ENCODE measurements at regions not wholly inside any gene's neighbourhood (a gene's known extent, or its start where the extent isn't known, plus 50 kb on each side); places are given as distances from the start of the nearest gene placed in this dataset.

DNA sequence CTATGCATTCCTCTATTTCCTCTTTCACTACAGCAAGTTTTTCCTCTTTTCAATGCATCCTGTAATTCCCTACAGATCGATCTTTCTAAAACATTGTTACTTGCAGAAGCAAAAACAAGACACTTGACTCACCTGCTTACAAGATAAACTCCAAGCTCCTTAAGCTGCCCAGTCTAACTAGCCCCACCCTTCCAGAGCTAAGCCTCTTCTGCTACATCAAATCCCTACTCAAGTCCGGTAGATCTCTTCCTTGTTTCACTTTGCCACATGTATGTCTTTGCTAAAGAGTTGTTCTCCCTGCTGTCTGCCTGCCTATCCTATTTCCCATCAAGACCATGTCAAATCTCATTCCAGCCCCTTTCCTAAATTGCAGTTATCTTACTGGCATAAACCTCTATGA, 724.8 kb downstream of the C12orf50 start:
- H3K36me3 ChIP-seq (ENCODE audit: insufficient read depth, insufficient read length, low read length) = no peaks in the 10 kb centered on the region
- H3K4me3 ChIP-seq (ENCODE audit: insufficient read length, low read depth) = no peak overlapping the region
- no peak for DNase-seq (ENCODE audit: low read depth, low spot score)
- H3K9me3 ChIP-seq (ENCODE audit: insufficient read depth, low read length) = no peaks in the 10 kb centered on the region
- no peaks in the 10 kb centered on the region for H3K4me1 ChIP-seq (ENCODE audit: insufficient read depth, insufficient read length)
- H3K9ac ChIP-seq (ENCODE audit: insufficient read length, low read depth) = no peak overlapping the region
- H3K27me3 ChIP-seq (ENCODE audit: insufficient read depth, insufficient read length) = no peaks in the 10 kb centered on the region
- TF ChIP-seq YY1 (IDR thresholded peaks at IDR 0.05; ENCODE audit: insufficient read depth, insufficient read length) (no peak), SUZ12 (IDR thresholded peaks at IDR 0.05; ENCODE audit: extremely low read depth, insufficient read depth, insufficient read length) (no peak), ZNF274 (IDR thresholded peaks at IDR 0.05; ENCODE audit: low read depth, low read length) (no peak)

DNA sequence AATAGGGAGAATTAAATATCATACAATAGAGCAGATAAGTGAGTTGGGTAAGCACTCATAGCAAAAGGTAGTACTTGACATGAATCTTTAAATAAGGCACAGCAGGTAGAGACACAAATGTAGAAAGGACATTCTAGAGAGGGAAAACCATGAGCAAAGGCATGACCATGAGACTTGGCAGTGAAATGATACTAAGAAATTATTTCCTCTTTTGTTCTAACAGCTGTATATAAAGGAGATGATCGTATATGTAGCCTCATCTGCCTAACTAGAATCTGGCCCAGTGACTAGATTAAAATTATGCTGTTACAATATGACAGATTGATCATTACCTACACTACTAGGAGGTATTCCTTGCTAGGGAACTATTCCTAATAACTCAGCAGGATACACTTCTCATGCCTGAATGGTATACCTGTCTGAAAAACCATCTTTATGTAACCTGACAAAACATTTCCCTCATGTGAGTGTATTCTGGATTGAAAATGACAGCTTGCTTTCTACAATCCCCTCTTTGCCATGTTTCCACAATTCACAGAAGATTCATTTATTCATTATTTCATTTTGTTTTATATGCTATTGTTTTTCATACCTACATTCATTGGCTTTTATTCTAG, 725.7 kb downstream of the C12orf50 start:
- TF ChIP-seq SUZ12 (IDR thresholded peaks at IDR 0.05; ENCODE audit: extremely low read depth, insufficient read depth, insufficient read length) (no peak), YY1 (IDR thresholded peaks at IDR 0.05; ENCODE audit: insufficient read depth, insufficient read length) (no peak), ZNF274 (IDR thresholded peaks at IDR 0.05; ENCODE audit: low read depth, low read length) (no peak)
- no peak for DNase-seq (ENCODE audit: low read depth, low spot score)
- Histone ChIP-seq H3K4me3 (ENCODE audit: insufficient read length, low read depth) (no peak overlapping the region), H3K9ac (ENCODE audit: insufficient read length, low read depth) (no peak overlapping the region), H3K36me3 (ENCODE audit: insufficient read depth, insufficient read length, low read length) (no peaks in the 10 kb centered on the region), H3K9me3 (ENCODE audit: insufficient read depth, low read length) (no peaks in the 10 kb centered on the region), H3K4me1 (ENCODE audit: insufficient read depth, insufficient read length) (no peaks in the 10 kb centered on the region), H3K27me3 (ENCODE audit: insufficient read depth, insufficient read length) (no peaks in the 10 kb centered on the region)

DNA sequence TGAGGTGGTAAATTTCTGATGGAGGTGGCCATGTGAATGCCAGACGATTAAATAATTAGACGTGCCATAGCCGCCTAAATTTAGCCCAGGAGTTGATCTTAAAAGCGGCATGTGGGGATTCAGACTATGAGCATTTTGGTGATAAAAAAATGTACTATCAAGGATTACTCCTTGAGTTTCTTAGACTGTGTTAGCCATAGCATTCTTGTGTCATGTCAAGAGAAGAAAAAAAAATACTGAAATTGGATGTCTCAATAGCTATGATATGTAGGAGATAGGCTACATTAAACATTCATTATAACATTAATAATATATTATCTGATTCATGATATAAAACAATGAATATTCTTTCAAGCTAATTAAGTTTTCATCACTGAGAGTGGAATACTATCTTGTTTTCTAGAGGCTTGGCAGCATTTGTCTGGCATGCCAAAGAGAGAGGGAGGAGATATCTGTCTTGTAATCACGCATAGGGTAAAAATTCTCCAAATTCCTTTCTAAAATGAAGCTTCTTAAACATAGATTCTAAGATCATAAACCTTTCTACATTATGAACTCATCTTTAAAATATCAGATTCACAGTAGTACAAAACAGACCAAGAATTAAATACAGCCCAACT, 727.0 kb downstream of the C12orf50 start:
- TF ChIP-seq SUZ12 (IDR thresholded peaks at IDR 0.05; ENCODE audit: extremely low read depth, insufficient read depth, insufficient read length) (no peak), ZNF274 (IDR thresholded peaks at IDR 0.05; ENCODE audit: low read depth, low read length) (no peak), YY1 (IDR thresholded peaks at IDR 0.05; ENCODE audit: insufficient read depth, insufficient read length) (no peak)

DNA sequence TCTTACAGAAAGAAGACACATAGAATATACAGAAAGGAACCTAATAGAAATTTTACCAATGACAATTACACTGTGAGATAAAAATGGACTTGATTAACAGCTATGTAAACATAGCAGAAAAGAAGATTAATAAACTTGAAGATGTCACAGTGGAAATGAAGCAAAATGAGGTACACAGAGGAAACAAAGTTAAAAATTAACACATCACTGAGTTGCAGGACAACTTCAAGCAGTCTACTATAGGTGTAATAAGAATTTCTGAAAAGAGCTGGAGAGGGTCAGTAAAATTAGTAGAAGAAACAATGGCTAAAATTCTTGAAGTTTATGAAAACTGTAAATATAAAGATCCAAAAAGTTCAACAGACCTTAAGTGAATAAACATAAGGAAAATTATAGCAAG, 738.7 kb downstream of the C12orf50 start:
- DNase-seq (ENCODE audit: low read depth, low spot score) = no peak
- TF ChIP-seq YY1 (IDR thresholded peaks at IDR 0.05; ENCODE audit: insufficient read depth, insufficient read length) (no peak), SUZ12 (IDR thresholded peaks at IDR 0.05; ENCODE audit: extremely low read depth, insufficient read depth, insufficient read length) (no peak), ZNF274 (IDR thresholded peaks at IDR 0.05; ENCODE audit: low read depth, low read length) (no peak)
- H3K27me3 ChIP-seq (ENCODE audit: insufficient read depth, insufficient read length) = no peaks in the 10 kb centered on the region
- no peaks in the 10 kb centered on the region for H3K36me3 ChIP-seq (ENCODE audit: insufficient read depth, insufficient read length, low read length)
- 0 out of 2 replicates have a peak, but pooled peaks cover 3% of the 10 kb centered on the region for H3K9me3 ChIP-seq (ENCODE audit: insufficient read depth, low read length)
- H3K9ac ChIP-seq (ENCODE audit: insufficient read length, low read depth) = no peak overlapping the region
- no peak overlapping the region for H3K4me3 ChIP-seq (ENCODE audit: insufficient read length, low read depth)
- H3K4me1 ChIP-seq (ENCODE audit: insufficient read depth, insufficient read length) = no peaks in the 10 kb centered on the region

More for the DNA sequence above, 727.0 kb downstream of the C12orf50 start:
- no peaks in the 10 kb centered on the region for H3K27me3 ChIP-seq (ENCODE audit: insufficient read depth, insufficient read length)
- H3K9me3 ChIP-seq (ENCODE audit: insufficient read depth, low read length) = no peaks in the 10 kb centered on the region
- H3K4me3 ChIP-seq (ENCODE audit: insufficient read length, low read depth) = no peak overlapping the region
- no peaks in the 10 kb centered on the region for H3K36me3 ChIP-seq (ENCODE audit: insufficient read depth, insufficient read length, low read length)
- DNase-seq (ENCODE audit: low read depth, low spot score) = no peak
- no peak overlapping the region for H3K9ac ChIP-seq (ENCODE audit: insufficient read length, low read depth)
- H3K4me1 ChIP-seq (ENCODE audit: insufficient read depth, insufficient read length) = no peaks in the 10 kb centered on the region

DNA sequence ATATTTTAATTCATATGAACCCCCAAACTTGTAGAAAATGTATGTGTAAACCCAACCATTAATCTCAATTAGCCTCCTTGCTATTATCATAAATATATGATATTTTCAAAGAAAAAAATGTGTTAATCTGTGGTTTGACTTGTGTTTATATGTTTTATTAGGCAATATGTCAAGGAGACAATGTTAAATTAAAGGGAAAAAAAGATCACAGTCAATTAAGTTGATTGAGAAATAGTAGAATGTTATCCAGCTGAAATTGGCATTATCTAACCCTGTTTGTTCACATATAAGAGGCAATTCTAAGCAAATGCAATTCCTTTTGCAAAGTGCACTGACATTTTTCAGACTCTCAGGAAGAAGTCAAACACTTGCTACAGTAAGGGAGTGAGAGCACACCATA, 745.3 kb downstream of the C12orf50 start:
- H3K4me1 ChIP-seq (ENCODE audit: insufficient read depth, insufficient read length) = no peaks in the 10 kb centered on the region
- no peaks in the 10 kb centered on the region for H3K27me3 ChIP-seq (ENCODE audit: insufficient read depth, insufficient read length)
- no peak for TF ChIP-seq YY1 (IDR thresholded peaks at IDR 0.05; ENCODE audit: insufficient read depth, insufficient read length)
- no peak for TF ChIP-seq SUZ12 (IDR thresholded peaks at IDR 0.05; ENCODE audit: extremely low read depth, insufficient read depth, insufficient read length)
- no peak for TF ChIP-seq ZNF274 (IDR thresholded peaks at IDR 0.05; ENCODE audit: low read depth, low read length)
- no peak for DNase-seq (ENCODE audit: low read depth, low spot score)
- no peak overlapping the region for H3K4me3 ChIP-seq (ENCODE audit: insufficient read length, low read depth)
- no peaks in the 10 kb centered on the region for H3K36me3 ChIP-seq (ENCODE audit: insufficient read depth, insufficient read length, low read length)
- H3K9me3 ChIP-seq (ENCODE audit: insufficient read depth, low read length) = 0 out of 2 replicates have a peak, but pooled peaks cover 9% of the 10 kb centered on the region
- no peak overlapping the region for H3K9ac ChIP-seq (ENCODE audit: insufficient read length, low read depth)

DNA sequence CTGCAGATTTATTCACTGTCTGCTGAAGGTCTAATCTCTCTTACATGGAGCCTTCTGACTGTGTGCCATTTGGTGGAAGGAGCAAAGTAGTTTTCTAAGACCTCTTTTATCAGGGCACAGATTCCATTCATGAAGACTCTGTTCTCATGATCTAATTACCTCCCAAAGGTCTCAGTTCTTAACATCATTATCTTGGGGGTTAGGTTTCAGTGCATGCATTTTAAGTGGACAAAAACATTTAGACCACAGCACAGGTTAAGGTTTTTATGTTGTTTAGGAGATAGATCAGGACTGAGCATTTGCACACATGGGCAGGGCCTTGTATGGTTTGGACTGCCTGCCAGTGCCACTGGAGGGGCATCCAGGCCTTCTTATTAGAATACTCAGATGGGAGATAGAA, 746.1 kb downstream of the C12orf50 start:
- Histone ChIP-seq H3K9me3 (ENCODE audit: insufficient read depth, low read length) (0 out of 2 replicates have a peak, but pooled peaks cover 9% of the 10 kb centered on the region), H3K4me1 (ENCODE audit: insufficient read depth, insufficient read length) (no peaks in the 10 kb centered on the region), H3K4me3 (ENCODE audit: insufficient read length, low read depth) (no peak overlapping the region), H3K9ac (ENCODE audit: insufficient read length, low read depth) (no peak overlapping the region), H3K36me3 (ENCODE audit: insufficient read depth, insufficient read length, low read length) (no peaks in the 10 kb centered on the region), H3K27me3 (ENCODE audit: insufficient read depth, insufficient read length) (no peaks in the 10 kb centered on the region)
- TF ChIP-seq YY1 (IDR thresholded peaks at IDR 0.05; ENCODE audit: insufficient read depth, insufficient read length) (no peak), ZNF274 (IDR thresholded peaks at IDR 0.05; ENCODE audit: low read depth, low read length) (no peak), SUZ12 (IDR thresholded peaks at IDR 0.05; ENCODE audit: extremely low read depth, insufficient read depth, insufficient read length) (no peak)
- no peak for DNase-seq (ENCODE audit: low read depth, low spot score)

DNA sequence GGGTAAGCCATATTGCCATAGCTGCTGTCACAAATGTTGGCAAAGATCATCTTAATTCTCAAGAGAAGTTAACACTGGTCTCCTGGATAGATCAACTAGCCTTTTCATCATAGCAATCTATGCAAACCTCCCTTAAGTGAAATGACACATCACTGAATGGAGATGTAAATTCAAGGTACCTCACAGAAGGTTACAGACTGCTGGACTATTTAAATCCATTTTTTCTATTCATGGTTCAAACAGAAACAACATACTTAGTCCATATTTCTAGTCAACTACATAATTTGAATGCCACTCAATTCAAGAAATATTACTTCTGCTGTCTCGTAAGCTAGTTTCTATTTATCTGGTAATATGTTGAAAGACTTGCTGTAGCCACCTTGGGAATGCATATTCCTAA, 748.3 kb downstream of the C12orf50 start:
- Histone ChIP-seq H3K4me3 (ENCODE audit: insufficient read length, low read depth) (no peak overlapping the region), H3K4me1 (ENCODE audit: insufficient read depth, insufficient read length) (no peaks in the 10 kb centered on the region), H3K9ac (ENCODE audit: insufficient read length, low read depth) (no peak overlapping the region), H3K36me3 (ENCODE audit: insufficient read depth, insufficient read length, low read length) (no peaks in the 10 kb centered on the region), H3K9me3 (ENCODE audit: insufficient read depth, low read length) (0 out of 2 replicates have a peak, but pooled peaks cover 9% of the 10 kb centered on the region), H3K27me3 (ENCODE audit: insufficient read depth, insufficient read length) (no peaks in the 10 kb centered on the region)
- no peak for TF ChIP-seq ZNF274 (IDR thresholded peaks at IDR 0.05; ENCODE audit: low read depth, low read length)
- TF ChIP-seq SUZ12 (IDR thresholded peaks at IDR 0.05; ENCODE audit: extremely low read depth, insufficient read depth, insufficient read length) = no peak
- no peak for TF ChIP-seq YY1 (IDR thresholded peaks at IDR 0.05; ENCODE audit: insufficient read depth, insufficient read length)
- no peak for DNase-seq (ENCODE audit: low read depth, low spot score)
